ENCODE measurements at regions not wholly inside any gene's neighbourhood (a gene's known extent, or its start where the extent isn't known, plus 50 kb on each side); places are given as distances from the start of the nearest gene placed in this dataset.

- TF ChIP-seq POLR2A (IDR thresholded peaks at IDR 0.05) (no peak), POLR2AphosphoS5 (IDR thresholded peaks at IDR 0.05) (no peak), CTCF (IDR thresholded peaks at IDR 0.05) (no peak)
Measured at GRCh38 chr10:28249512-28249911, 53.4 kb downstream of the MPP7 start.
